GM21515 (cell line): ENCODE measurements at regions not wholly inside any gene's neighbourhood (a gene's known extent, or its start where the extent isn't known, plus 50 kb on each side); places are given as distances from the start of the nearest gene placed in this dataset.

ENCODE experiments used
- ATAC-seq: cut with Tn5 transposase; IDR thresholded peaks from one replicate; pipeline ENCODE4 v1.9.1; 2021; ENCODE audit not compliant: unreplicated experiment

DNA sequence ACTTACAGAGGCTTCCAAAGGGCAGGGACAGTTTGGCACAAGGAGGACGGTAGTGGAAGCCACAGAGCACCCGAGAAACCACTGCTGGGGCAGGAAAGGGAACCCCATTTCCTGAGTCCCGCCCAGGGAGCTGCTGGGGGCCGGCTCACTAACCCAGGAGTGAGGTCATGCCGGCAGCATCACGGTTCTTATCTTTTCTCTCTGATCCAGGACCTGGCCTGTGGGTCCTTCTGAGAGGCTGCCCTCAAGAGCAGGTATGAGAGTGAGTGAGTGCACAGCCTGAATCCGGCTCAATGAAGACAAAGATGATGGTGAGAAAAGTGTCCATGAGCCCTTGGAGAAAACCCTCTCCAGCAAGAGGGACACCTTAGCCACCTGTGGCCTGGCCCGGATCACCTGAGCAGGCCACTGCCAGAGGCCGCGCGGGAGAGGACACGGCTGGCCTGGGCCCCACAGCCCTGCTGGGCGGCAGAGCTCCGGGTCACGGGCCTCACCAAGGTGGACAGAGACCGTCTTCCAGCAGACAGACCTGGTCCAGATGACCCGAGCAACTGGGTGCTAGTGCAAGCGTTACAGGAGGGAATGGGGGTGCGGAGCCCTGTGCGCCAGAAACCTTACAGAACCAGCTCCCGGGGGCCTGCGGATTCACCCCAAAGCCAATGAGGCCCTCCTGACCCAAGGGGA, 94.9 kb downstream of the RIPK4 start:
- ATAC-seq = no peak

DNA sequence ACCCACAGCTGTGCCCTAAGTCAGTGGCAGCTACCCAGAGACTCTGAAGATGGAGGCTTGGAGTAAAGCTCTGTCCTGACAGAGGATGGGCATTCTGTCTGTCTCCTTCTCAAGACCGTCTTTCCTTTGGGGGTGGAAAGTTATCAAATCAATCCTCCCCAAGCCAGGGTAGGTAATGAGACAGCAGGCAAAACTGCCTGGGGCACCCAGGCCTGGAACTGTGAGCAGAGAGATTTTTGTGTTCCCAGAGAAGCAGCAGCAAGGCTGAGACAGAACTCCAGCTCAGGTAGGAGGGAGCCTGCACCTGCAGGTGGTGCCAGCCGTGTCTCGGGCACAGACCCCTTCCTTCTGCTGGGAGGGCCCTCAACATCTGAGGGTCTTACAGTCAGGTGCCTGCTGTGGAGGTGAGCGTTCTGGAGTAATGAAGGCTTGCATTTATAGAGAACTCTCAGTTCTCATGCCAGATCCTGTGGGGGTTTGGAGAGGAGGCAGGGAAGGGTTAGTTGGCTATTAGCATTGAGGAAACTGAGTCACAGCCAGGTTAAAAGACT, 95.6 kb downstream of the RIPK4 start:
- ATAC-seq = no peak

DNA sequence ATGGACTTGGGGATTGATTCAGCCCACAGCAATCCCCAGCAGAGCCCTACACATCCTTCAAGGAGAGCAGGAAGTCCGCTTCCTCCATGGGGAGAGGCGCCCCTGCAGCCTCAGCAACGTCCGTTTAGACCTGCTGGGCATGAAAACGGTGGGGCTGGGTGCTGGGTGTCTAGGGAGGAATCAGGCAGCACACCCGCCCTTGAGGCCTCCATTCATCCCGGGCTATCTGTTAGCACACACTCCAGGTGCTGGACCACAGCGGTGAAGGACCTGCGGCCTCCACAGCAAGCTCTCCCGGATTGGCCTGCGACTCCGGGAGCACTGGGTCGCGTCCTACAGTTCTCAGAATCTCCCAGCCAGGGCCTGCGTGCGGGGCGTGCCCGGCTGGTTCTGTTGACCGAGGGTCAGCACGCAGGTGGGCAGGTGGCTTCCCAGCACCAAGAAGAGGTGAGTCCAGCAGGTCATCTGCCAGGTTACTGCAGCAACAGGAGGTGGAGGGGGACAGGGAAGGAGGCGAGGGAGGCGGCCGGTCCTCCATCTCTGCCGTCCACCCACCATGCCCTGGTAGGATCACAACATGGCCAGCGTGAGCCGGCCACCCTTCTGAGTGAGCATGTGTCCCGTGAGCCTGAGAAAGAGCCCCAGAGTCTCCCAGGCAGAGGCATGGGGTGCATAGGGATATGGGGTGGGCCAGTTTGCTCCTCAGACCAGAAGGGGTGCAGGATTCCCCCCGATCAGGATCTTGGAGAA, 96.6 kb downstream of the RIPK4 start:
- no peak for ATAC-seq

- no peak for ATAC-seq
Measured at GRCh38 chr21:41669533-41669830, 97.4 kb downstream of the RIPK4 start.

DNA sequence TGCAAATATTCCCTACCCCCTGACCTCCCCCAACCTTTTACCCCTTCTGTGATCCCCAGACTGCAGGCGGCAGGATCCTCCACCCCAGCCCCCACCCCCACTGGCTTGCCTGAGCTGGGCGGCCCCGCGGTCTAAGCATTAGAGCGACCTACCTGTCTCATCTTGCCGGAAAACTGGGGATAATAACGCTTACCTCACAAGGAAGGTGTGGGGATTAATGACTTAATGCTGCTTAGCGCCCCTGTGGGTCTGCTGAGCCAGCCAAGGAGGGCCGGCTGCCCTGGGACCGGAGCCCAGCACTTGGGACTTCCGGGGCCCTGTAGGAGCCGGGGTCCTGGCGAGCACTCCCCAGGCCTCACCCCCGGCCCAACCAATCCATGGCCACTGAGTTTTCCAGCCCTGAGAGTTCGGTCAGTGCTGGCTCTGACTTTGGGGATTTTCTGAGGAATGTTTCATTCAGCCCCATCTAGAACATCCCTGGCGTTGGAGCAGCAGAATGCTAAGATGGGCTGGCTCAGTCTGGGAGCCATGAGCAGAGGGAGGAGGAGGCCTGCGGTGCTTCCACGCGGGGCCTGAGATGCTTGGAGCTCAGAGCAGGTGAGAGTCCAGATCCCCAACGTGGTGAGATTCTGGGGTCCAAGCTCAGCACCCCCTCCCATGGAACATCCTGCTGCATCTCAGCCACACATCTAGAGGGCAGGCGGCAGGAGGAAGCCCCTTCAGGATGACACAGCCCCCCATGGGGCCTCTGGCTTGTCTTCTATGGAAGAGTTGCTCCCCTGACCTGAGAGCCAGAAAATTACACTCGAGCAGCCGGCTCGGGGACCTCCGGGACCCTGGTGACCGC, 97.9 kb downstream of the RIPK4 start:
- ATAC-seq = no peak

- ATAC-seq = no peak
Measured at GRCh38 chr21:41668051-41668541, 98.8 kb downstream of the RIPK4 start.

DNA sequence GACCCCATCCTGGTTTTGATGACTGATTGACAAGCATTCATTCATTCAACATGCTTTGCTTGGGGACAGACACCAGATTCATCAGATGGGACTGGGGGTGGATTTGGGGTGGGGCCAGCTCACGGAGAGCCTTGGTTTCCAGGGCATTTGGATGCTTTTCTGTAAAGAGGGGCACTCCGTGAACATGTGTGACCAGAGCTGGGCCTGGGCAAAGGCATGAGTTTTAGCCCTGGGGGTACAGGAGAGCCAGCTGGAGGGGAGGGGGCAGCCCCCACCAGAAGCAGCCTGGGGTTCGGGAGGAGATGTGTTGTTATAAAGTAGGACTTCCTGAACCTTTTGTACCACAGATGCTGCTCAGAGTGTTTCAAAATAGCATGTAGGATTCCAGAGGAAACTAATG, 99.7 kb downstream of the RIPK4 start:
- no peak for ATAC-seq

DNA sequence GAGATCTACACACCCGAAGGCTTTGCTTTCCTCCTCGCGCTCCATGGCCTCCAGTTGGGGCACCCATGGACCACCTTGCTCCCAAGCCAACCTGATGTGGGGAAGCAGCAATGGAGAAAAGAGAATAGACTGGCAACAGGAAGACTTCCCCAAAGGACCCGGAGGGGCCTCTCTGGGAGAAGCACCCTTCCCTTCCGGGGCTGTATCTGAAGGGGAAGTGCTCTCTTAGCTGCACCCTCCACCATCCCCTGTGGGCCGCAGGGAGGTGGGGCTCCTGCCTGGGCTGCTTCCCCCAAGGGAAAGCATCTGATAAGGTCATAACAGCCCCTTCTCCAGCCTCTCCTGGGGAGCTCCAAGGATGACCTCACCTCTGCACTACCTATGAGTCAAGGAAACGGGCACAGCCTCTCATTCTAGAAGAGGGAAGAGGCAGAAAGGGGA, 100.2 kb downstream of the RIPK4 start:
- no peak for ATAC-seq

DNA sequence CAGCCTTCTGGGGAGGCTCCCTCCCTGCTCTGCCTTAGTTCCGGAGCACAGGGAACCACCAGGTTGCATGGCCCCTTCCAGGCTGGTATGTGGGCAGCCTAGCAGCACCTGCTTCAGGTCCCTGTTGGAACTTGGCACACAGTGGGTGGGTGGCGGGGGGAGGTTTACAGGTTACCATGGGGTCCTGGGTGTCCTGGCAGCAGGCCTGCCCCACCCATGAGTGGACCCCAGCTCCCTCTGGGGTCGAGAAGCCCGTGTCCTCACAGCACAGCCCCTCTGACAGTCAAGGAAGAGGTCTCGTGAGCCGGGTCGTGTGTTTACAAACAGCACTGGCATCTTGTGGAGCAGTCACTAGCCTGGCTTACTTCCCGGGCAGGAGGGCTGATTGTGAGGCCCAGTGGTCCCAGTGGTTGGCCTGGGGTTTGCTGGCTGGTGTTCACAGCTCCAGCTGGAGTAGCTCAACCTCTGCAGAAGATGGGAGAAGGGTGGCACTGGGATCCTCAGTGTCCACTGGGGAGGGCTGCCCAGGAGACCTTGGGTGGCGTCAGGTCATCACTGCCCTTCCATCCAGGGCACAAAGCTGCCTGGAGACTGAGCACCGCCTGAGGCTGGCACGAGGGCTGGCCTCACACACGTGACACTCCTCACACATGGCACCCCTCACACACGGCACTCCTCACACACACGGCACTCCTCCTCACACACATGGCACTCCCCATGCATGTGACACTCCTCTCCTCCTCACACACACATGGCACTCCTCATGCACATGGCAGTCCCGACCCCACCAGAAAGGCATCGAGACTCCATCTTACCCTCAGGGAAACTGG, 100.9 kb downstream of the RIPK4 start:
- ATAC-seq = no peak

GRCh38 chr21:41664881-41665765, 101.7 kb downstream of the RIPK4 start:
- no peak for ATAC-seq

DNA sequence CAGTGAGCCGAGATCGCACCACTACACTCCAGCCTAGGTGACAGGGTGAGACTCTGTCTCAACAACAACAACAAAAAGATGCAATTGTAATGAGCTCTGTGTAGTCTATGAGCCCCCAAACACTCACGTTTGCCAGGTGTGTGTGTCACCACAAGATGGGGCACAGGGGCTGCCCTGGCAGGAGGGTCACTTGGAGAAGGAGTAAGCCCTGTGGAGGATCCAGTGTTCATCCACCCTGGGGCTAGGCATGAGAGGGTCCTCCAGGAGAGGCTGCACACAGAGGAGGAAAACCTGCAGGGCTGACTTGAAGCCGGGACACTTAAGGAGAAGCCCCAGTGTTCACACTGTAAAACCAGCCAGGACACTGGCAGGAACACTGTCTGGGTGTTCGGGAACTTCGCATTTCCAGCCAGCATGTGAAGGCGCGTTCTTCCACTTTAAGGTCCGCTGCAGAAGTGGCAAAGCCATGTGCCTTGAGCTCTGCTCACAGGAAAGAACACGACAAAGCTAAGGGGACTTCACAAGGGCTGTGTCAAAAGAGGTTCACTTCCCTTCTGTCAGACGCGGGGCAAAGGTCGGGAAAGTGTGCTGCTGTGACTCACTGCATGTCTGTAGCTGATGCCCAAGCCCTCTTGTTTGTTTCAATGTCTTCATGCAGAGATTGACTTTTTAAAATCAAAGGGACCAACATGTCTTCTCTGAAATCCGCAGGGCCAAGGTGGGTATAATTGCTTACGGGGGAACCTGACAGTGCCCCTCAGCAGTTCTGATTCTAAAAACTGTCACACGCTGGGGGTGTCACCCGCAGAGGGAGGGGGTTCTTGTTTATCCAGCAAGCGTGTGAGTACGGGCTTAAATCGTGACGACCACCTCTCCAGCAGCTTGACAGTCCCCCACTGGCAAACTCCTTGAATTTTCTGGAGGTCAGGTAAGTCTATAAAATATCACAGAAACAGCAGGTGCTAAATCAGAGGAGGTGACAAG, 102.8 kb downstream of the RIPK4 start:
- no peak for ATAC-seq

GRCh38 chr21:41662761-41663160, 104.1 kb downstream of the RIPK4 start:
- no peak for ATAC-seq

DNA sequence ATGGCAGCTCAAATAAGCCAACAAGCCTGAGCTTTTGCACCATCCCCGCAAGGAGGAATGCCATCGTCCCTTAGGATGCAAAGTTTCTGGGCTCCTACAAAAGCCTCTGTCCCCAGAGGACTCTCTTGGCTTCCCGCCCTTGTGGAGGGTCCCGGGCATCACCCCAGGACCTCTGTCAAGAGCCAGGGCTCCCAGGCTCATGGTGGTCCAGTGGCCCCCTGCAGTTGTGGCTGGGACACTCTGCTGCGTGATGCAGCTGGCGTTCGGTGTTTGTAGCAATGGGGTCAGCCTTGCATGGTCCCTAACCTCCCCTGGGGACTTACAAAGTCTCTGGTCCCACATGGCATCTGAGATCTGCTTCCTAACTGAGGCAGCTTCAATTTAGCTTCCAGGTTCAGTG, 104.7 kb downstream of the RIPK4 start:
- no peak for ATAC-seq

DNA sequence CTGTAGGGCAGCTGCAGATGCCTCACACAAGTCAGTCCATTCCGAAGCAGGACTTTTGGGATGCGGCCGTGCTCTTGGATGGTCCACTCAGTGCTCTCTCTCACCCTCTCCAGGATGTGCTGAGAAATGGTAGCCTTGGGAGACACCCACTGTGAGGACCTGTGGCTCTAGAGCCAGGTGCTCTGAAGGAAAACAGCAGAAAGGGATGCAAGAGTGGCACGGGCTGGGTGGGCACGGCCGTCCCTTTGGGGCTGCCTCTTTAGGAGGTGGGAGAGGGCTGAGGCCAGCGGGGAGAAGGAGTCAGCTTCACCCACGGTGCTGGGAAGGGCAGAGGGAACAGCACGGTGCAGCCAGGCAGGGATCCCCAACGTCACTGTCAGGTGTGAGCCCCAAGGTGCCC, 106.1 kb downstream of the RIPK4 start:
- no peak for ATAC-seq

DNA sequence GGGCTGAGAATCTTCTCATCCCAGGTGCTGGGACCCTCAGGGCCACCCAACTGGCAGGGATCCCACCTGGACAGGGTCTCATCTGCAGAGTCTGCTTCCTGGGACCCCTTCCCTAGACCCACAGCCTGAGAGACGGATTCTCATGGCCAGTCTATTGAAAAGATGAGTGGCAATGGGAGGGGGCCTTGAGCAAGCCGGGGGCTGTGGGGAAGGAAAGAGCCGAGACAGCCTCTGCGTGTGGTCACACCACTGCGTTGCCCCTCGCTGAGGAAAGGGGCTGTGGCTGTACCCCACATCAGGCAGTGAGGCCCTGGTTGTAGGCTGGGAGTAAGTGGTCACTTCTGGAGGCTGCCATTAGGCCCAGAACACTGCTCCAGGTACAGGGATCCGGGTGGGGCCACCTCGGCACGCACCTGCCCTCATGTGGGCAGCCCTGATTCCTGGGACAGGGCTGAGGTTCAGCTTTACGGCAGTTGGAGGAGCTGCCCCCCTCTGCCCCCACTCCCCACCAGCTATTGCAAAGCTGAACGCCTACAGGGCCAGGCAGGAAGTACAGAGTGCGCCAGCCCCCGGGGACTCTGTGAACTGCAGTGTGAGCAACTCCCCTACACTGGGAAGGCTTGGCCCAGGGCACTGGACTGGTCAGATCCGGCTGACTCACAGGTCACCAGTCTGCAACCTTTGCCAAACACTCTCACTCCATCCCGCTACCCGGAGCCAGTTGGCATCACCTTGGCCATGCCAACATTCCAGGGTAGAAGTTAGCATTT, 106.9 kb downstream of the RIPK4 start:
- no peak for ATAC-seq

GRCh38 chr21:41656946-41657525, 109.8 kb downstream of the RIPK4 start:
- ATAC-seq = no peak

DNA sequence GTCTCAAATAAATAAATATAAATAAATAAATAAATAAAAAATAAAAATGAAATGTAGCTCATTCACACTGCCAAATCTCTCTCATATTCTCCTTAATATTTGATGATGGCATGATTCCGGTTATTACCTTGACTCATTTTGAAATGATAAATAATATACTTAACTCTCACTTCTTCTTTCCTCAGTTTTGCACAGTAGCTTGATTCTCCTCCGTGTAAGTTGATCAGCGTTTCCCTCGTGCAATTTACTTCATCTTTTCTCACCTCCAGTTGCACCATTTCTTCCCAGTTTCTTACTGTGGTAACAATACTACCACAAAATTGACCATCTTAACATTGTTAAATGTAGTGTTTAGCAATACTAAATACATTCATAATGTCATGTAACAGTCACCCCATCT, 111.6 kb downstream of the RIPK4 start:
- no peak for ATAC-seq
